Uterus (tissue), 3 donors: ENCODE measurements at regions not wholly inside any gene's neighbourhood (a gene's known extent, or its start where the extent isn't known, plus 50 kb on each side); places are given as distances from the start of the nearest gene placed in this dataset.

Experiments
- DNase-seq, 2 donors: peaks; one replicate each; pipeline ENCODE4 v3.0.0-alpha.2; 2019 to 2020
- H3K27ac ChIP-seq, 2 donors: fragments of 200-600 bp; sonication (generic); 1 replicate in 1 of 2; 2 replicates in 1 of 2; pipeline ENCODE4 v1.5.1; 2016 to 2018
- H3K27me3 ChIP-seq, 2 donors: fragments of 200-600 bp; sonication (generic); one replicate each; pipeline ENCODE4 v1.5.1; 2018 to 2019; ENCODE audit warnings: control low read depth in 1 of 2
- H3K36me3 ChIP-seq, 2 donors: fragments of 200-600 bp; sonication (generic); one replicate each; pipeline ENCODE4 v1.5.1; 2019; ENCODE audit warnings: control low read depth in 1 of 2
- H3K4me1 ChIP-seq, 2 donors: fragments of 200-600 bp; sonication (generic); one replicate each; pipeline ENCODE4 v1.5.1; 2018 to 2019; ENCODE audit warnings: control low read depth in 1 of 2
- H3K4me3 ChIP-seq, 2 donors: fragments of 200-600 bp; sonication (generic); 1 replicate in 1 of 2; 2 replicates in 1 of 2; pipeline ENCODE4 v1.5.1; 2018 to 2019; ENCODE audit warnings: mild to moderate bottlenecking in 1 of 2
- H3K9me3 ChIP-seq, 2 donors: fragments of 200-600 bp; sonication (generic); one replicate each; pipeline ENCODE4 v1.5.1; 2019; ENCODE audit warnings: control low read depth in 1 of 2
- CTCF ChIP-seq, 4 experiments: fragments of 200-600 bp in 2 of 4; fragments of 450-650 bp in 2 of 4; sonication (generic) in 2 of 4; IDR thresholded peaks; one replicate each; pipeline ENCODE4 v1.5.1; 2016 to 2019; ENCODE audit warnings: antibody characterized with exemption in 4 of 4, mild to moderate bottlenecking in 2 of 4, moderate library complexity in 1 of 4
- POLR2A ChIP-seq, 2 donors: fragments of 450-650 bp; IDR thresholded peaks; one replicate each; pipeline ENCODE4 v1.6.1; 2016; ENCODE audit warnings: antibody characterized with exemption in 2 of 2, mild to moderate bottlenecking in 1 of 2, moderate library complexity in 1 of 2
- intact Hi-C: fragments of 100-400 bp; cut with DNase I; formaldehyde crosslinking; loops from one replicate; pipeline ENCODE4 v1.15.1; 2023; ENCODE audit warnings: low total_unique reads
- donor health status: DM: yes; HTN: yes; CAD: no.

DNA sequence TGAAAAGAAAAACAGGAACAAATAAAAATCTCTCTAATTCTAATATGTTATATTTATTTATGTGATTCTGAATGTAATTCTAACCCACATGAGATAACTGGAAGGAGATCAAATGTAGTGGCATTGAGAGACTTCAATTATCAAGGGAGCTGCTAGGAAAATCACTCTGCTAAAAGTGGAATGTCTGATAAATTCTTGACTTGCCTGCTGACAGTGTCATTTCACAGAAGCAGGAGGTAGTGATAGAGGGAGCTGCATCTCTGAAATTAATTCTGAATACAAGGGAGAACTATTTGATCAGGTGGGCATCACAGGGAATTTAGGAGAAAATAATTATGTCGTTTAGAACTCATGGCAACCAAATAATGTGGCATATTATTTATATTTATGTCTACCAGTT, 303.6 kb downstream of the BCAT1 start:
- intact Hi-C loops, result no loop called here
- no peaks in the 10 kb centered on the region for H3K36me3 ChIP-seq

GRCh38 chr12:24643120-24644119, 305.5 kb downstream of the BCAT1 start:
- no peak for DNase-seq
- Histone ChIP-seq H3K36me3 (no peaks in the 10 kb centered on the region), H3K4me3 (no peak overlapping the region), H3K9me3 (no peaks in the 10 kb centered on the region), H3K27me3 (no peaks in the 10 kb centered on the region), H3K4me1 (no peaks in the 10 kb centered on the region), H3K27ac (no peak overlapping the region)
- intact Hi-C loops, result no loop called here
- TF ChIP-seq CTCF (IDR thresholded peaks at IDR 0.05), result no peak
- no peak for TF ChIP-seq POLR2A (IDR thresholded peaks at IDR 0.05)

More for the DNA sequence above, 303.6 kb downstream of the BCAT1 start:
- no peaks in the 10 kb centered on the region for H3K4me1 ChIP-seq
- H3K9me3 ChIP-seq, result no peaks in the 10 kb centered on the region
- TF ChIP-seq CTCF (IDR thresholded peaks at IDR 0.05), result no peak
- TF ChIP-seq POLR2A (IDR thresholded peaks at IDR 0.05), result no peak
- DNase-seq, result no peak
- no peak overlapping the region for H3K4me3 ChIP-seq
- no peaks in the 10 kb centered on the region for H3K27me3 ChIP-seq
- no peak overlapping the region for H3K27ac ChIP-seq

- Histone ChIP-seq H3K27ac (no peak overlapping the region), H3K27me3 (no peaks in the 10 kb centered on the region), H3K4me3 (no peak overlapping the region), H3K9me3 (no peaks in the 10 kb centered on the region), H3K4me1 (no peaks in the 10 kb centered on the region), H3K36me3 (no peaks in the 10 kb centered on the region)
- intact Hi-C loops, result no loop called here
- TF ChIP-seq POLR2A (IDR thresholded peaks at IDR 0.05), result no peak
- no peak for TF ChIP-seq CTCF (IDR thresholded peaks at IDR 0.05)
- DNase-seq, result no peak
These were observed 309.3 kb downstream of the BCAT1 start for GRCh38 chr12:24639641-24640040.

DNA sequence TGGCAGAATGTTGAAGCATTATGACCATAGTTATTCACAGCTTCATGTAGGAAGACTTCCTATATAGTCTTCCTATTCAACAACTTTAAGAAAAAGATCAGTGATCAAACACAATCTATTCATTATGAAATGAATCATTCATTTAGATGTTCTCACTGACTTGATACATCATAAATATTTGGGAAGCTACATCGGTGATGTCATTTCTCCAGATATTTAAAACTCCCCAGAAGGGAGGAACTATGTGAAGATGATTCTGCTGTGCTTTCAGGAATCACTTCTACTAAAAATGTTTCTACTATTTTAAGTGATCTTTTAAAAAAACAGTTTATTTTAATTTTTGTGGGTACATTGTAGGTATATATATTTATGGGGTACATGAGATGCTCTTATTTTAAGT, 316.4 kb downstream of the BCAT1 start:
- Histone ChIP-seq H3K9me3 (no peaks in the 10 kb centered on the region), H3K4me1 (no peaks in the 10 kb centered on the region)

More for the DNA sequence above, 316.4 kb downstream of the BCAT1 start:
- Histone ChIP-seq H3K36me3 (no peaks in the 10 kb centered on the region), H3K27me3 (no peaks in the 10 kb centered on the region), H3K4me3 (no peak overlapping the region), H3K27ac (no peak overlapping the region)
- intact Hi-C loops, result no loop called here
- no peak for DNase-seq
- TF ChIP-seq CTCF (IDR thresholded peaks at IDR 0.05), result no peak
- TF ChIP-seq POLR2A (IDR thresholded peaks at IDR 0.05), result no peak
